HCT116 (cell line): ENCODE measurements at regions not wholly inside any gene's neighbourhood (a gene's known extent, or its start where the extent isn't known, plus 50 kb on each side); places are given as distances from the start of the nearest gene placed in this dataset.

Experiments
- ATAC-seq: fragments of 200-7000 bp; cut with Tn5 transposase; 2 replicates; pipeline ENCODE4 v1.9.1; 2020; ENCODE audit warnings: mild to moderate bottlenecking, moderate library complexity
- BruUV-seq: library from RNA; stranded (reverse); fragments of 400-500 nt; replicated peaks from 2 replicates; lab custom pipeline; 2021; lab: Mats Ljungman, UMichigan
- CTCF ChIA-PET: fragments of 300-600 bp; sonication (Branson Sonifier 250); formaldehyde crosslinking; loops from one replicate; lab custom pipeline; 2021; ENCODE audit warnings: antibody characterized with exemption; lab: Charles Lee
- POLR2A ChIA-PET: fragments of 300-600, 350-600 bp; sonication (Branson Sonifier 250); formaldehyde crosslinking; loops from one replicate; lab custom pipeline; 2021; ENCODE audit warnings: antibody characterized with exemption; lab: Charles Lee
- RAD21 ChIA-PET, 2 experiments: fragments of 300-600 bp; sonication (Branson Sonifier 250); formaldehyde crosslinking; loops; one replicate each; lab custom pipeline; 2023; ENCODE audit warnings: low total read pairs in 2 of 2; ENCODE audit not compliant: uncharacterized antibody in 2 of 2, unreplicated experiment in 2 of 2, low non-redundant PET in 1 of 2; lab: Charles Lee
- DNase-seq: peaks from one replicate; pipeline ENCODE4 v3.0.0-alpha.2; 2010; ENCODE audit warnings: low read depth, low spot score
- H2AFZ ChIP-seq: fragments of 200-600 bp; shearing (Covaris generic), sonication (generic); 2 replicates; pipeline ENCODE4 v1.6.1; 2017; ENCODE audit warnings: low read depth, mixed run types, mixed read lengths, antibody characterized with exemption, low read length; ENCODE audit not compliant: poor library complexity, severe bottlenecking
- H3K27ac ChIP-seq: 2 replicates; pipeline ENCODE4 v1.5.1; 2012; ENCODE audit warnings: low read depth, low read length
- H3K27me3 ChIP-seq: fragments of 200-600 bp; sonication (generic); 2 replicates; pipeline ENCODE4 v1.6.1; 2016; ENCODE audit warnings: mixed run types, low read length, mixed read lengths; ENCODE audit not compliant: insufficient read depth
- H3K36me3 ChIP-seq, 2 experiments: fragments of 200-500 bp in 1 of 2; fragments of 200-600 bp in 1 of 2; sonication (Bioruptor generic) in 1 of 2; sonication (generic) in 1 of 2; 2 replicates each; pipeline versions ENCODE4 v1.5.1 to v1.6.1; 2014 to 2016; ENCODE audit warnings: low read length in 2 of 2, inconsistent platforms in 1 of 2, mixed read lengths in 1 of 2, mixed run types in 1 of 2; ENCODE audit not compliant: insufficient read depth in 2 of 2, control insufficient read depth in 1 of 2
- H3K4me1 ChIP-seq, 2 experiments: fragments of 200-600 bp in 1 of 2; sonication (generic) in 1 of 2; 2 replicates each; pipeline versions ENCODE4 v1.5.1 to v1.6.1; 2012 to 2017; ENCODE audit warnings: low read length in 2 of 2, inconsistent platforms in 1 of 2, mild to moderate bottlenecking in 1 of 2, mixed read lengths in 1 of 2, mixed run types in 1 of 2, moderate library complexity in 1 of 2; ENCODE audit not compliant: insufficient read depth in 2 of 2, control insufficient read depth in 1 of 2
- H3K4me2 ChIP-seq: fragments of 200-600 bp; sonication (generic); 2 replicates; pipeline ENCODE4 v1.6.1; 2017; ENCODE audit warnings: mixed run types, low read length, mixed read lengths
- H3K4me3 ChIP-seq, 2 experiments: fragments of 200-600 bp in 1 of 2; sonication (generic) in 1 of 2; replicated peaks in 1 of 2; 2 replicates each; pipeline ENCODE4 v1.5.1; 2011 to 2016; ENCODE audit warnings: low read length in 2 of 2, control low read depth in 1 of 2, low read depth in 1 of 2, mild to moderate bottlenecking in 1 of 2, mixed read lengths in 1 of 2, mixed run types in 1 of 2
- H3K79me2 ChIP-seq: fragments of 200-600 bp; sonication (generic); 2 replicates; pipeline ENCODE4 v1.6.1; 2017; ENCODE audit warnings: mild to moderate bottlenecking, mixed run types, low read length, moderate library complexity, mixed read lengths; ENCODE audit not compliant: insufficient read depth
- H3K9ac ChIP-seq: fragments of 200-600 bp; sonication (generic); 2 replicates; pipeline ENCODE4 v1.6.1; 2016; ENCODE audit warnings: low read length, mixed read lengths
- H3K9me2 ChIP-seq: fragments of 200-600 bp; sonication (generic), shearing (Covaris generic); 2 replicates; pipeline ENCODE4 v1.6.1; 2017; ENCODE audit warnings: mixed run types, mild to moderate bottlenecking, moderate library complexity; ENCODE audit not compliant: insufficient read depth
- H3K9me3 ChIP-seq, 2 experiments: fragments of 200-500 bp in 1 of 2; fragments of 200-600 bp in 1 of 2; sonication (Bioruptor generic) in 1 of 2; sonication (generic) in 1 of 2; 2 replicates each; pipeline ENCODE4 v1.6.1; 2014 to 2017; ENCODE audit warnings: low read length in 2 of 2, mixed read lengths in 2 of 2, inconsistent platforms in 1 of 2, low read depth in 1 of 2, mild to moderate bottlenecking in 1 of 2, mixed run types in 1 of 2, moderate library complexity in 1 of 2; ENCODE audit not compliant: control insufficient read depth in 1 of 2, insufficient read depth in 1 of 2
- H4K20me1 ChIP-seq: fragments of 200-600 bp; sonication (generic), shearing (Covaris generic); 2 replicates; pipeline ENCODE4 v1.6.1; 2017; ENCODE audit warnings: mixed run types, mild to moderate bottlenecking, moderate library complexity; ENCODE audit not compliant: insufficient read depth
- ATF3 ChIP-seq: IDR thresholded peaks from 2 replicates; pipeline ENCODE4 v1.6.1; 2012
- CBX3 ChIP-seq: IDR thresholded peaks from 2 replicates; pipeline ENCODE4 v1.6.1; 2012; ENCODE audit warnings: low read depth
- CEBPB ChIP-seq: IDR thresholded peaks from 2 replicates; pipeline ENCODE4 v1.6.1; 2012; ENCODE audit warnings: low read depth
- CTCF ChIP-seq, 3 experiments: fragments of 200-600 bp in 1 of 3; sonication (generic) in 1 of 3; IDR thresholded peaks in 2 of 3; conservative IDR thresholded peaks in 1 of 3; 2 replicates each; pipeline ENCODE4 v1.5.1; 2012 to 2017; ENCODE audit warnings: low read depth in 2 of 3, low read length in 2 of 3, antibody characterized with exemption in 1 of 3, borderline replicate concordance in 1 of 3, control low read depth in 1 of 3, mild to moderate bottlenecking in 1 of 3, mixed read lengths in 1 of 3, mixed run types in 1 of 3, moderate library complexity in 1 of 3; ENCODE audit not compliant: insufficient read depth in 1 of 3
- EGR1 ChIP-seq: IDR thresholded peaks from 2 replicates; pipeline ENCODE4 v1.6.1; 2012; ENCODE audit warnings: low read depth
- ELF1 ChIP-seq: IDR thresholded peaks from 2 replicates; pipeline ENCODE4 v1.6.1; 2012; ENCODE audit warnings: low read depth, borderline replicate concordance
- EZH2 ChIP-seq: fragments of 200-600 bp; sonication (generic); IDR thresholded peaks from 2 replicates; pipeline ENCODE4 v1.6.1; 2017; ENCODE audit warnings: antibody characterized with exemption, mixed run types
- EZH2phosphoT487 ChIP-seq: fragments of 200-600 bp; IDR thresholded peaks from 2 replicates; pipeline ENCODE4 v1.6.1; 2018; ENCODE audit warnings: antibody characterized with exemption, borderline replicate concordance
- FOSL1 ChIP-seq: IDR thresholded peaks from 2 replicates; pipeline ENCODE4 v1.6.1; 2012; ENCODE audit warnings: low read depth
- JUND ChIP-seq: IDR thresholded peaks from 2 replicates; pipeline ENCODE4 v1.6.1; 2012
- POLR2A ChIP-seq: IDR thresholded peaks from 2 replicates; pipeline ENCODE4 v1.7.0; 2011; ENCODE audit warnings: borderline replicate concordance; ENCODE audit not compliant: insufficient read depth, insufficient read length; ENCODE audit errors: extremely low read depth
- POLR2AphosphoS5 ChIP-seq: IDR thresholded peaks from 2 replicates; pipeline ENCODE4 v1.6.1; 2011; ENCODE audit warnings: mild to moderate bottlenecking, low read depth, low read length, moderate library complexity
- REST ChIP-seq: IDR thresholded peaks from 2 replicates; pipeline ENCODE4 v1.6.1; 2012; ENCODE audit warnings: low read depth
- SRF ChIP-seq: IDR thresholded peaks from 2 replicates; pipeline ENCODE4 v1.6.1; 2012; ENCODE audit warnings: low read depth
- TCF7L2 ChIP-seq: IDR thresholded peaks from 2 replicates; pipeline ENCODE4 v1.7.0; 2011; ENCODE audit warnings: borderline replicate concordance, inconsistent platforms; ENCODE audit not compliant: insufficient read depth, insufficient read length; ENCODE audit errors: extremely low read depth
- YY1 ChIP-seq: IDR thresholded peaks from 2 replicates; pipeline ENCODE4 v1.6.1; 2011; ENCODE audit warnings: low read length, low read depth, moderate library complexity, mild to moderate bottlenecking; ENCODE audit not compliant: insufficient replicate concordance; ENCODE audit errors: extremely low read depth
- ZBTB33 ChIP-seq: IDR thresholded peaks from 2 replicates; pipeline ENCODE4 v1.6.1; 2011; ENCODE audit warnings: mild to moderate bottlenecking, low read length, moderate library complexity; ENCODE audit not compliant: insufficient replicate concordance; ENCODE audit errors: extremely low read depth
- ZFX ChIP-seq: fragments of 450-650 bp; IDR thresholded peaks from 2 replicates; pipeline ENCODE4 v1.6.1; 2017
- ZNF274 ChIP-seq: fragments of 200-500 bp; sonication (Bioruptor generic); IDR thresholded peaks from 2 replicates; pipeline ENCODE4 v1.6.1; 2014; ENCODE audit warnings: mild to moderate bottlenecking, low read depth, low read length, inconsistent platforms
- intact Hi-C: fragments of 100-400 bp; cut with micrococcal nuclease; formaldehyde crosslinking; loops from 2 replicates; pipeline ENCODE4 v1.10.0; 2022

- Histone ChIP-seq H3K4me3 (no peak overlapping the region), H3K27me3 (no peaks in the 10 kb centered on the region), H3K4me2 (no peak overlapping the region), H3K9ac (no peak overlapping the region), H2AFZ (no peak overlapping the region), H4K20me1 (no peaks in the 10 kb centered on the region; the same call in 1 of the 2 replicates), H3K9me3 (no peaks in the 10 kb centered on the region), H3K4me1 (peaks cover 10 to 28% of the 10 kb centered on the region in 2 experiments), H3K9me2 (no peaks in the 10 kb centered on the region), H3K27ac (no peak overlapping the region), H3K36me3 (no peaks in the 10 kb centered on the region), H3K79me2 (no peaks in the 10 kb centered on the region; the same call in 1 of the 2 replicates)
- TF ChIP-seq JUND (no peak), ZFX (no peak), CTCF (IDR thresholded peaks at IDR 0.05 in 2 of 3, conservative IDR thresholded peaks at IDR 0.05 in 1 of 3; ENCODE audit: borderline replicate concordance in 1 of 3, insufficient read depth in 1 of 3, low read depth in 2 of 3, low read length in 2 of 3) (no peak), TCF7L2 (no peak), EZH2 (no peak), CEBPB (no peak), CBX3 (no peak), FOSL1 (no peak), POLR2A (no peak), YY1 (no peak), POLR2AphosphoS5 (no peak), EZH2phosphoT487 (no peak), EGR1 (no peak), ZBTB33 (no peak), SRF (no peak), REST (no peak), ELF1 (no peak), ATF3 (no peak), ZNF274 (no peak)
- POLR2A ChIA-PET = no interaction called here
- no peak for DNase-seq
- no TSS peak for BruUV-seq
- RAD21 ChIA-PET = no interaction called here
- intact Hi-C loops = loop anchor here (5.0 kb wide), 1 partner anchor 131 kb away; no protein-coding TSS in a partner anchor
- no peak for ATAC-seq
- CTCF ChIA-PET = interaction anchor here (0.7 to 2.1 kb wide), 3 partner anchors 9 to 133 kb away, joined by 3 to 7 read pairs (median 4); no protein-coding TSS in a partner anchor
These were observed 136.1 kb upstream of the CIBAR2 start for GRCh38 chr16:85248342-85248741.
